ENCODE measurements at regions not wholly inside any gene's neighbourhood (a gene's known extent, or its start where the extent isn't known, plus 50 kb on each side); places are given as distances from the start of the nearest gene placed in this dataset.

GRCh38 chr2:194539425-194539824 is 1117.6 kb upstream of the SLC39A10 start:
- no peak overlapping the region for H3K9ac ChIP-seq
- no peak for DNase-seq
- no peaks in the 10 kb centered on the region for H3K27me3 ChIP-seq (ENCODE audit: insufficient read depth)
- H2AFZ ChIP-seq (ENCODE audit: low read depth) = no peak overlapping the region
- CTCF ChIA-PET = no interaction called here
- no peaks in the 10 kb centered on the region for H3K9me2 ChIP-seq
- no peaks in the 10 kb centered on the region for H3K36me3 ChIP-seq (replicated peaks in 1 of 2; ENCODE audit: control insufficient read depth in 1 of 2, insufficient read depth in 2 of 2, low read length in 1 of 2)
- no peak overlapping the region for H3K27ac ChIP-seq (ENCODE audit: low read depth in 2 of 2, low read length in 1 of 2)
- no peaks in the 10 kb centered on the region for H4K20me1 ChIP-seq (ENCODE audit: insufficient read depth)
- no peak overlapping the region for H3K4me3 ChIP-seq (ENCODE audit: low read depth in 2 of 2, low read length in 1 of 2)
- H3K4me1 ChIP-seq (ENCODE audit: control insufficient read depth in 1 of 2, insufficient read depth in 2 of 2, low read depth in 1 of 2, low read length in 1 of 2) = no peaks in the 10 kb centered on the region
- no peaks in the 10 kb centered on the region for H3K79me2 ChIP-seq (ENCODE audit: insufficient read depth)
- no peaks in the 10 kb centered on the region for H3K9me3 ChIP-seq
- POLR2A ChIA-PET = no interaction called here
- H3F3A ChIP-seq (replicated peaks; ENCODE audit: insufficient read depth) = no peaks in the 10 kb centered on the region
- TF ChIP-seq MXI1 (IDR thresholded peaks at IDR 0.05; ENCODE audit: low read depth, low read length) (no peak), USF2 (IDR thresholded peaks at IDR 0.05; ENCODE audit: borderline replicate concordance, low read depth, low read length) (no peak), MAX (IDR thresholded peaks at IDR 0.05; ENCODE audit: low read depth) (no peak), TAF1 (IDR thresholded peaks at IDR 0.05; ENCODE audit: borderline replicate concordance, low read depth, low read length) (no peak), REST (IDR thresholded peaks at IDR 0.05; ENCODE audit: low read depth, low read length) (no peak), GABPA (IDR thresholded peaks at IDR 0.05; ENCODE audit: low read depth) (no peak), GATA2 (CRISPR knock-in tag; IDR thresholded peaks at IDR 0.05) (no peak), POLR2AphosphoS5 (IDR thresholded peaks at IDR 0.05; ENCODE audit: low read depth, low read length) (no peak), TEAD4 (IDR thresholded peaks at IDR 0.05; ENCODE audit: borderline replicate concordance, insufficient read depth) (no peak), RCOR1 (IDR thresholded peaks at IDR 0.05; ENCODE audit: low read length) (no peak)
- no peak overlapping the region for H3K4me2 ChIP-seq

- no peak overlapping the region for H3K9ac ChIP-seq
- no peaks in the 10 kb centered on the region for H3K27me3 ChIP-seq (ENCODE audit: insufficient read depth)
- no peak for DNase-seq
- H4K20me1 ChIP-seq (ENCODE audit: insufficient read depth) = no peaks in the 10 kb centered on the region
- no peak overlapping the region for H2AFZ ChIP-seq (ENCODE audit: low read depth)
- H3K9me2 ChIP-seq = no peaks in the 10 kb centered on the region
- no peak overlapping the region for H3K27ac ChIP-seq (ENCODE audit: low read depth in 2 of 2, low read length in 1 of 2)
- H3F3A ChIP-seq (replicated peaks; ENCODE audit: insufficient read depth) = no peaks in the 10 kb centered on the region
- H3K9me3 ChIP-seq = no peaks in the 10 kb centered on the region
- H3K4me3 ChIP-seq (ENCODE audit: low read depth in 2 of 2, low read length in 1 of 2) = no peak overlapping the region
- no peaks in the 10 kb centered on the region for H3K4me1 ChIP-seq (ENCODE audit: control insufficient read depth in 1 of 2, insufficient read depth in 2 of 2, low read depth in 1 of 2, low read length in 1 of 2)
- no peak for TF ChIP-seq RFX5 (IDR thresholded peaks at IDR 0.05; ENCODE audit: low read length)
- no peak for TF ChIP-seq GABPA (IDR thresholded peaks at IDR 0.05; ENCODE audit: low read depth)
- TF ChIP-seq MXI1 (IDR thresholded peaks at IDR 0.05; ENCODE audit: low read depth, low read length) = no peak
- TF ChIP-seq TCF12 (IDR thresholded peaks at IDR 0.05) = no peak
- no peak for TF ChIP-seq MEF2A (IDR thresholded peaks at IDR 0.05; ENCODE audit: borderline replicate concordance, low read depth)
- TF ChIP-seq ELF1 (IDR thresholded peaks at IDR 0.05) = no peak
- no peak for TF ChIP-seq TAF1 (IDR thresholded peaks at IDR 0.05; ENCODE audit: borderline replicate concordance, low read depth, low read length)
- TF ChIP-seq JUND (IDR thresholded peaks at IDR 0.05) = no peak
- no peaks in the 10 kb centered on the region for H3K79me2 ChIP-seq (ENCODE audit: insufficient read depth)
- no peak overlapping the region for H3K4me2 ChIP-seq
- POLR2A ChIA-PET = no interaction called here
- CTCF ChIA-PET = no interaction called here
- no peaks in the 10 kb centered on the region for H3K36me3 ChIP-seq (replicated peaks in 1 of 2; ENCODE audit: control insufficient read depth in 1 of 2, insufficient read depth in 2 of 2, low read length in 1 of 2)
These were observed 1130.9 kb upstream of the SLC39A10 start for GRCh38 chr2:194526121-194526520.
